PC-3 (cell line): ENCODE measurements at regions not wholly inside any gene's neighbourhood (a gene's known extent, or its start where the extent isn't known, plus 50 kb on each side); places are given as distances from the start of the nearest gene placed in this dataset.

Source experiments
- CTCF ChIP-seq: fragments of 300-600 bp; sonication (generic); conservative IDR thresholded peaks from 2 replicates; pipeline ENCODE4 v1.5.1; 2017; ENCODE audit warnings: antibody characterized with exemption, low read depth, mild to moderate bottlenecking, low read length
- EZH2 ChIP-seq: fragments of 300-600 bp; sonication (generic); IDR thresholded peaks from one replicate; pipeline ENCODE4 v1.6.1; 2017; ENCODE audit warnings: antibody characterized with exemption, mild to moderate bottlenecking, low read length; ENCODE audit not compliant: unreplicated experiment
- EZH2phosphoT487 ChIP-seq: fragments of 300-600 bp; sonication (generic); IDR thresholded peaks from 2 replicates; pipeline ENCODE4 v1.6.1; 2018; ENCODE audit warnings: mild to moderate bottlenecking, antibody characterized with exemption, low read length, borderline replicate concordance

DNA sequence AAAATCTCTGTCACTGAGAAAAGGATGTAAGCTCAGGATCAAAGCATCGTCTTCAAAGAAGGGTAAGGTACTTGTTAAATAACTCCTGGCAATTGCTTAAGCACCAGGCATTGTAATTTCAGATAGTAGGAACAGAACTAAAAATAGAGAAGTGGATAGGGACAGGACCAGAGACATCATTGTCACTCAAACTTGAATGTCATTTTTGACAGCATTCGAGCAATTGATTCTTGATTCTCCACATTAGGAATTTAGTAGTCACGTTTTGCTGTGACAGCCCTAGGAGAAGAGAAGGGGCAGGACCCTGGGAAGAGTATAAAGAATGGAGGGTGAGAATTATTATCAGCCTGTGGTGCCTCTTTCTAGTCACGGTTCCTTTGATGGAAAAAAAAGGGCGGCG, 50.1 kb upstream of the BACH2 start:
- TF ChIP-seq CTCF = no peak
- TF ChIP-seq EZH2 = no peak
- TF ChIP-seq EZH2phosphoT487 = no peak
